LHCN-M2 (cell line): ENCODE measurements at regions not wholly inside any gene's neighbourhood (a gene's known extent, or its start where the extent isn't known, plus 50 kb on each side); places are given as distances from the start of the nearest gene placed in this dataset.

Experiments
- DNase-seq: peaks from one replicate; pipeline ENCODE4 v3.0.0-alpha.2; 2012; ENCODE audit warnings: low read depth

- DNase-seq = no peak
These were observed 1050.8 kb upstream of the EEF2KMT start for GRCh38 chr16:6148361-6148760.

- DNase-seq = no peak
These were observed 1049.4 kb upstream of the EEF2KMT start for GRCh38 chr16:6146874-6147425.

- no peak for DNase-seq
These were observed 1048.8 kb upstream of the EEF2KMT start for GRCh38 chr16:6146356-6146755.

GRCh38 chr16:6144463-6144862, 1046.9 kb upstream of the EEF2KMT start:
- no peak for DNase-seq

- no peak for DNase-seq
These were observed 1045.4 kb upstream of the EEF2KMT start for GRCh38 chr16:6143020-6143419.

- DNase-seq = no peak
These were observed 1035.5 kb upstream of the EEF2KMT start for GRCh38 chr16:6133009-6133557.

GRCh38 chr16:6132121-6132520, 1034.5 kb upstream of the EEF2KMT start:
- DNase-seq = no peak

- no peak for DNase-seq
These were observed 1034.0 kb upstream of the EEF2KMT start for GRCh38 chr16:6131526-6132050.

- no peak for DNase-seq
These were observed 1028.1 kb upstream of the EEF2KMT start for GRCh38 chr16:6125483-6126259.

GRCh38 chr16:6124136-6124535, 1026.5 kb upstream of the EEF2KMT start:
- no peak for DNase-seq

- no peak for DNase-seq
These were observed 1024.8 kb upstream of the EEF2KMT start for GRCh38 chr16:6122401-6122800.

GRCh38 chr16:6114691-6115090, 1017.1 kb upstream of the EEF2KMT start:
- no peak for DNase-seq

GRCh38 chr16:6113749-6114148, 1016.2 kb upstream of the EEF2KMT start:
- DNase-seq = no peak

GRCh38 chr16:6112700-6113099, 1015.1 kb upstream of the EEF2KMT start:
- DNase-seq = no peak

GRCh38 chr16:6111390-6111789, 1013.8 kb upstream of the EEF2KMT start:
- DNase-seq = no peak

- no peak for DNase-seq
These were observed 1012.8 kb upstream of the EEF2KMT start for GRCh38 chr16:6110346-6110745.

- DNase-seq = no peak
These were observed 1008.5 kb upstream of the EEF2KMT start for GRCh38 chr16:6106061-6106460.

GRCh38 chr16:6105115-6105514, 1007.5 kb upstream of the EEF2KMT start:
- DNase-seq = no peak

- no peak for DNase-seq
These were observed 1006.8 kb upstream of the EEF2KMT start for GRCh38 chr16:6104428-6104827.

- DNase-seq = no peak
These were observed 1006.0 kb upstream of the EEF2KMT start for GRCh38 chr16:6103561-6103960.

GRCh38 chr16:6099102-6099501, 1001.5 kb upstream of the EEF2KMT start:
- no peak for DNase-seq

- DNase-seq = no peak
These were observed 999.5 kb upstream of the EEF2KMT start for GRCh38 chr16:6096931-6097670.
